DMS114 treated with DMSO at 0.1 percent for 48 hours (cell line): ENCODE measurements at regions not wholly inside any gene's neighbourhood (a gene's known extent, or its start where the extent isn't known, plus 50 kb on each side); places are given as distances from the start of the nearest gene placed in this dataset.
"Not testable (repeated sequence)": the region's sequence is repeated elsewhere in the genome, so short reads cannot be mapped to it uniquely, and the experiment has no call there.

Experiments
- DNase-seq: peaks from one replicate; lab custom pipeline; 2025; ENCODE audit not compliant: unreplicated experiment; lab: John Stamatoyannopoulos, UW

GRCh38 chr2:78780864-78781583 is 244.5 kb upstream of the REG3G start:
- DNase-seq: no peak

GRCh38 chr2:78782196-78782595 is 243.3 kb upstream of the REG3G start:
- no peak for DNase-seq

- DNase-seq: no peak
These were observed 213.4 kb upstream of the REG3G start for GRCh38 chr2:78811955-78812610.

GRCh38 chr2:78814331-78814986 is 211.0 kb upstream of the REG3G start:
- DNase-seq: no peak

GRCh38 chr2:78817430-78817829 is 208.1 kb upstream of the REG3G start:
- DNase-seq: no peak

GRCh38 chr2:78832481-78832880 is 193.0 kb upstream of the REG3G start:
- no peak for DNase-seq

GRCh38 chr2:78839259-78839658 is 186.2 kb upstream of the REG3G start:
- DNase-seq: no peak

- DNase-seq: not testable (repeated sequence)
These were observed 185.2 kb upstream of the REG3G start for GRCh38 chr2:78840311-78840710.

GRCh38 chr2:78845664-78846185 is 179.8 kb upstream of the REG3G start:
- DNase-seq: no peak

GRCh38 chr2:78861546-78861945 is 164.0 kb upstream of the REG3G start:
- DNase-seq: no peak

GRCh38 chr2:78864205-78864604 is 161.3 kb upstream of the REG3G start:
- no peak for DNase-seq

- DNase-seq: no peak
These were observed 159.8 kb upstream of the REG3G start for GRCh38 chr2:78865667-78866066.

- no peak for DNase-seq
These were observed 155.0 kb upstream of the REG3G start for GRCh38 chr2:78870343-78870967.

GRCh38 chr2:78873526-78873925 is 152.0 kb upstream of the REG3G start:
- no peak for DNase-seq

- DNase-seq: no peak
These were observed 149.2 kb upstream of the REG3G start for GRCh38 chr2:78876316-78876688.

GRCh38 chr2:78887446-78887845 is 138.1 kb upstream of the REG3G start:
- no peak for DNase-seq

- DNase-seq: no peak
These were observed 134.6 kb upstream of the REG3G start for GRCh38 chr2:78890935-78891334.

- DNase-seq: no peak
These were observed 133.2 kb upstream of the REG3G start for GRCh38 chr2:78892295-78892694.

- DNase-seq: no peak
These were observed 130.5 kb upstream of the REG3G start for GRCh38 chr2:78895022-78895421.

- DNase-seq: no peak
These were observed 129.0 kb upstream of the REG3G start for GRCh38 chr2:78896536-78896935.

GRCh38 chr2:78907089-78907488 is 118.4 kb upstream of the REG3G start:
- no peak for DNase-seq

GRCh38 chr2:78908973-78909372 is 116.5 kb upstream of the REG3G start:
- DNase-seq: no peak
